Activated T-helper 1 cell treated with anti-CD3 and anti-CD28 coated beads, Interleukin-12 subunit alpha, Interleukin-12 subunit beta, Interleukin-2, Interleukin-4 antibody, amounts not matched to agents 30 ng/mL and 10 ng/mL and 1 ng/mL, durations not matched to agents 14 hours and 24 hours and 36 hours (primary cell): ENCODE measurements at regions not wholly inside any gene's neighbourhood (a gene's known extent, or its start where the extent isn't known, plus 50 kb on each side); places are given as distances from the start of the nearest gene placed in this dataset.
"Not testable (repeated sequence)": the region's sequence is repeated elsewhere in the genome, so short reads cannot be mapped to it uniquely, and the experiment has no call there.

ENCODE experiments used
- DNase-seq: peaks from one replicate; pipeline ENCODE4 v3.0.0; 2021; ENCODE audit warnings: low spot score
- H3K27ac Mint-ChIP-seq: one replicate; pipeline ENCODE4 v1.8.0; 2021; ENCODE audit warnings: mild to moderate bottlenecking, mixed read lengths
- H3K27me3 Mint-ChIP-seq: one replicate; pipeline ENCODE4 v1.8.0; 2022; ENCODE audit warnings: mild to moderate bottlenecking, moderate library complexity, mixed read lengths; ENCODE audit not compliant: insufficient read depth
- H3K36me3 Mint-ChIP-seq: one replicate; pipeline ENCODE4 v1.8.0; 2021; ENCODE audit warnings: low read depth, mixed read lengths
- H3K4me1 Mint-ChIP-seq: one replicate; pipeline ENCODE4 v1.8.0; 2021; ENCODE audit warnings: low read depth, mixed read lengths
- H3K4me3 Mint-ChIP-seq: one replicate; pipeline ENCODE4 v1.8.0; 2021; ENCODE audit warnings: mild to moderate bottlenecking, moderate library complexity, mixed read lengths
- H3K9me3 Mint-ChIP-seq: one replicate; pipeline ENCODE4 v1.8.0; 2021; ENCODE audit warnings: mixed read lengths
- intact Hi-C: fragments of 100-400 bp; cut with micrococcal nuclease; formaldehyde crosslinking; loops from one replicate; pipeline ENCODE4 v1.15.1; 2024

- DNase-seq, result peak; percentile 0
- intact Hi-C loops, result loop anchor here (1.0 to 5.0 kb wide), 5 partner anchors 191 to 906 kb away; partner anchors contain the start of genes APEX2, KLF8 and RRAGB
- H3K27ac Mint-ChIP-seq, result peak overlapping the region; percentile 92
- no peaks in the 10 kb centered on the region for H3K27me3 Mint-ChIP-seq
- peaks cover 31% of the 10 kb centered on the region for H3K4me1 Mint-ChIP-seq
- H3K4me3 Mint-ChIP-seq, result peak overlapping the region; percentile 85
- no peaks in the 10 kb centered on the region for H3K9me3 Mint-ChIP-seq
- H3K36me3 Mint-ChIP-seq, result peaks cover 4% of the 10 kb centered on the region
These were observed 191.2 kb downstream of the RRAGB start for GRCh38 chrX:55908661-55909212.

GRCh38 chrX:55919367-55920221 lies 202.0 kb downstream of the RRAGB start:
- Mint-ChIP-seq H3K4me3 (no peak overlapping the region), H3K36me3 (no peaks in the 10 kb centered on the region), H3K27ac (no peak overlapping the region), H3K9me3 (peaks cover 7% of the 10 kb centered on the region), H3K4me1 (no peaks in the 10 kb centered on the region), H3K27me3 (no peaks in the 10 kb centered on the region)
- DNase-seq, result no peak
- intact Hi-C loops, result no loop called here

- no peaks in the 10 kb centered on the region for H3K36me3 Mint-ChIP-seq
- H3K4me1 Mint-ChIP-seq, result no peaks in the 10 kb centered on the region
- DNase-seq, result no peak
- intact Hi-C loops, result no loop called here
- H3K9me3 Mint-ChIP-seq, result peaks cover 7% of the 10 kb centered on the region
- no peak overlapping the region for H3K27ac Mint-ChIP-seq
- no peak overlapping the region for H3K4me3 Mint-ChIP-seq
- no peaks in the 10 kb centered on the region for H3K27me3 Mint-ChIP-seq
These were observed 207.0 kb downstream of the RRAGB start for GRCh38 chrX:55924574-55924973.

DNA sequence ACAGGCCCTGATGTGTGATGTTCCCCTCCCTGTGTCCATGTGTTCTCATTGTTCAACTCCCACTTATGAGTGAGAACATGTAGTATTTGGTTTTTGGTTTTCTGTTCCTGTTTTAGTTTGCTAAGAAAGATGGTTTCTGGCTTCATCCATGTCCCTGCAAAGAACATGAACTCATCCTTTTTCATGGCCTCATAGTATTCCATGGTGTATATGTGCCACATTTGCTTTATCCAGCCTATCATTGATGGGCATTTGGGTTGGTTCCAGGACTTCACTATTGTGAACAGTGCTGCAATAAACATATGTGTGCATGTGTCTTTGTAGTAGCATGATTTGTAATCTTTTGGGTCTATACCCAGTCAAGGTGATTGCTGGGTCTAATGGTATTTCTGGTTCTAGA lies 211.0 kb downstream of the RRAGB start:
- DNase-seq, intact Hi-C loops, H3K4me1 Mint-ChIP-seq, H3K4me3 Mint-ChIP-seq, H3K36me3 Mint-ChIP-seq, H3K9me3 Mint-ChIP-seq, H3K27ac Mint-ChIP-seq, H3K27me3 Mint-ChIP-seq: not testable (repeated sequence)
